Stimulated activated CD8-positive, alpha-beta memory T cell treated with anti-CD3 and anti-CD28 coated beads, Interleukin-4, amount 100 ng/mL, for 4 hours (primary cell): ENCODE measurements at regions not wholly inside any gene's neighbourhood (a gene's known extent, or its start where the extent isn't known, plus 50 kb on each side); places are given as distances from the start of the nearest gene placed in this dataset.

Experiments
- DNase-seq, 2 donors: peaks; one replicate each; pipeline ENCODE4 v3.0.0-alpha.2; 2020; ENCODE audit warnings: low read depth in 2 of 2, low spot score in 1 of 2

- no peak for DNase-seq
Observed at GRCh38 chr11:128105511-128105910, 481.8 kb downstream of the ETS1 start.

- no peak for DNase-seq
Observed at GRCh38 chr11:128103278-128103873, 484.0 kb downstream of the ETS1 start.

GRCh38 chr11:128098781-128099180 is 488.6 kb downstream of the ETS1 start:
- DNase-seq, result no peak

- no peak for DNase-seq
Observed at GRCh38 chr11:128095466-128095981, 491.8 kb downstream of the ETS1 start.

GRCh38 chr11:128093689-128094088 is 493.7 kb downstream of the ETS1 start:
- DNase-seq, result no peak

- no peak for DNase-seq
Observed at GRCh38 chr11:128089962-128090361, 497.4 kb downstream of the ETS1 start.

- no peak for DNase-seq
Observed at GRCh38 chr11:128086794-128087193, 500.6 kb downstream of the ETS1 start.

GRCh38 chr11:128085276-128085675 is 502.1 kb downstream of the ETS1 start:
- no peak for DNase-seq

GRCh38 chr11:128082574-128082973 is 504.8 kb downstream of the ETS1 start:
- DNase-seq, result no peak

- no peak for DNase-seq
Observed at GRCh38 chr11:128069665-128070064, 517.7 kb downstream of the ETS1 start.

- DNase-seq, result no peak
Observed at GRCh38 chr11:128067780-128068179, 519.6 kb downstream of the ETS1 start.

GRCh38 chr11:128066399-128066798 is 521.0 kb downstream of the ETS1 start:
- DNase-seq, result no peak

- no peak for DNase-seq
Observed at GRCh38 chr11:128061281-128061871, 526.0 kb downstream of the ETS1 start.

- DNase-seq, result no peak
Observed at GRCh38 chr11:128058580-128059208, 528.7 kb downstream of the ETS1 start.

GRCh38 chr11:128057786-128058395 is 529.5 kb downstream of the ETS1 start:
- no peak for DNase-seq

GRCh38 chr11:128055576-128056217 is 531.7 kb downstream of the ETS1 start:
- no peak for DNase-seq

- no peak for DNase-seq
Observed at GRCh38 chr11:128053981-128054931, 533.1 kb downstream of the ETS1 start.

GRCh38 chr11:128052912-128053641 is 534.3 kb downstream of the ETS1 start:
- no peak for DNase-seq

- no peak for DNase-seq
Observed at GRCh38 chr11:128048121-128048520, 539.2 kb downstream of the ETS1 start.

GRCh38 chr11:128047026-128047425 is 540.3 kb downstream of the ETS1 start:
- DNase-seq, result no peak
